NCI-H1930 (cell line): ENCODE measurements at regions not wholly inside any gene's neighbourhood (a gene's known extent, or its start where the extent isn't known, plus 50 kb on each side); places are given as distances from the start of the nearest gene placed in this dataset.
"Not testable (repeated sequence)": the region's sequence is repeated elsewhere in the genome, so short reads cannot be mapped to it uniquely, and the experiment has no call there.

Source experiments
- DNase-seq, 2 experiments: peaks; one replicate each; lab custom pipeline; 2025; lab: John Stamatoyannopoulos, UW

- DNase-seq: no peak
These were observed 614.3 kb upstream of the MIS18BP1 start for GRCh38 chr14:45867046-45867894.

- DNase-seq: no peak
These were observed 585.6 kb upstream of the MIS18BP1 start for GRCh38 chr14:45838597-45838996.

GRCh38 chr14:45819107-45819506 lies 566.1 kb upstream of the MIS18BP1 start:
- DNase-seq: no peak

GRCh38 chr14:45811155-45811554 lies 558.2 kb upstream of the MIS18BP1 start:
- DNase-seq: no peak

GRCh38 chr14:45810152-45810872 lies 557.3 kb upstream of the MIS18BP1 start:
- no peak for DNase-seq

GRCh38 chr14:45807178-45807899 lies 554.3 kb upstream of the MIS18BP1 start:
- no peak for DNase-seq

GRCh38 chr14:45799511-45799910 lies 546.5 kb upstream of the MIS18BP1 start:
- no peak for DNase-seq

- DNase-seq: no peak
These were observed 545.7 kb upstream of the MIS18BP1 start for GRCh38 chr14:45798659-45799058.

- DNase-seq: not testable (repeated sequence)
These were observed 543.0 kb upstream of the MIS18BP1 start for GRCh38 chr14:45796006-45796405.

- no peak for DNase-seq
These were observed 540.1 kb upstream of the MIS18BP1 start for GRCh38 chr14:45793081-45793480.

- no peak for DNase-seq
These were observed 537.3 kb upstream of the MIS18BP1 start for GRCh38 chr14:45790293-45790692.

GRCh38 chr14:45787167-45787566 lies 534.2 kb upstream of the MIS18BP1 start:
- DNase-seq: no peak

GRCh38 chr14:45786266-45786665 lies 533.3 kb upstream of the MIS18BP1 start:
- DNase-seq: no peak

- DNase-seq: no peak
These were observed 532.2 kb upstream of the MIS18BP1 start for GRCh38 chr14:45785240-45785639.

GRCh38 chr14:45766247-45766646 lies 513.2 kb upstream of the MIS18BP1 start:
- no peak for DNase-seq

- DNase-seq: no peak
These were observed 504.7 kb upstream of the MIS18BP1 start for GRCh38 chr14:45757655-45758054.

- not testable (repeated sequence) for DNase-seq
These were observed 503.4 kb upstream of the MIS18BP1 start for GRCh38 chr14:45756412-45756811.

- DNase-seq: no peak
These were observed 490.9 kb upstream of the MIS18BP1 start for GRCh38 chr14:45743884-45744283.

GRCh38 chr14:45742187-45742586 lies 489.2 kb upstream of the MIS18BP1 start:
- DNase-seq: no peak

GRCh38 chr14:45728434-45729225 lies 475.6 kb upstream of the MIS18BP1 start:
- no peak for DNase-seq

- no peak for DNase-seq
These were observed 474.1 kb upstream of the MIS18BP1 start for GRCh38 chr14:45727133-45727532.

- DNase-seq: no peak
These were observed 468.5 kb upstream of the MIS18BP1 start for GRCh38 chr14:45721472-45721871.
